ENCODE measurements at regions not wholly inside any gene's neighbourhood (a gene's known extent, or its start where the extent isn't known, plus 50 kb on each side); places are given as distances from the start of the nearest gene placed in this dataset.

DNA sequence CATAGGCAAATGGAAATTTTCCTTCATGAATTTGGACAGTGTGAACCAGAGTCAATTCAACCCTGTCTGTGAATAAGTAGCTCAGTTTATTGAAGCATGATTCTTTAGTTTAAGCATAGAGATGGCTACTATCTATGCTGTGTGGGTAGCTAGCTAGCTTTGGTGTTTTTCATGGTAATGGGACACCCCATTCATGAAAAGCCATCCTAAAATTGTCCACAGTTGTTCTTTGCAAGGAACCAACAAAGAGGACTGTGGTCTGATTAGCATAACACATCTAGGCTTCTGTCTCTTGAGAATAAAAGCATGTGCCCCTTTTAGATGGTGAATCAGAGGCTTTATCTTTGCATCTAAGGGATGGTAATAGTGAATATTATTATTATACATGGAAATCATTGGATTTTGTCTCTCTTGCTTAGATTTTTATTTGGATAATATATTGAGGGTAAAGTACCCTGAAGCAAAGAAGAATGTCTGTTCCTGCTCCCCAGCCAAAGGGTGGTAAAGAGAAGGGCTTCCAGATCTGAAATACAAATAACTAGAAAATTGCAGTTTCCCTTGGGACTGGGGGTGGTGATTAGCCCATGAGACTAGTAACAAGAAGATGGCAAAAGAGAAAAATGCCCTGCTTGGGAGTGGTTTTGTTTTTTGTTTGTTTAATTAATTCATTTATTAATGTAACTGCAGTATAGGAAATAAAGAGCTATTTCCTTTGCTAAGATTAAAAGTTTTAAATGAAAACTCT is 624.2 kb upstream of the ZNF608 start:
- TF ChIP-seq CTCF (IDR thresholded peaks at IDR 0.05) (no peak), EZH2 (IDR thresholded peaks at IDR 0.05) (no peak)
